Lung (tissue), 11 donors: ENCODE measurements at regions not wholly inside any gene's neighbourhood (a gene's known extent, or its start where the extent isn't known, plus 50 kb on each side); places are given as distances from the start of the nearest gene placed in this dataset.

Source experiments
- ATAC-seq: fragments of 200-7000 bp; cut with Tn5 transposase; one replicate; pipeline ENCODE4 v1.9.1; 2020; ENCODE audit warnings: moderate number of reproducible peaks; ENCODE audit not compliant: insufficient read depth, low FRiP score
- DNase-seq, 3 donors: peaks; one replicate each; pipeline ENCODE4 v3.0.0-alpha.2; 2013 to 2017
- H3K27ac ChIP-seq, 2 donors: one replicate each; pipeline ENCODE4 v1.5.1; 2013; ENCODE audit warnings: mild to moderate bottlenecking in 2 of 2, moderate library complexity in 2 of 2, control low read depth in 1 of 2, inconsistent platforms in 1 of 2, low read depth in 1 of 2, low read length in 1 of 2
- H3K27me3 ChIP-seq, 3 donors: one replicate each; pipeline ENCODE4 v1.5.1; 2013; ENCODE audit warnings: low read length in 2 of 3; ENCODE audit not compliant: control insufficient read depth in 3 of 3, insufficient read depth in 3 of 3
- H3K36me3 ChIP-seq, 4 donors: one replicate each; pipeline ENCODE4 v1.5.1; 2013; ENCODE audit warnings: low read length in 4 of 4, mild to moderate bottlenecking in 1 of 4, moderate library complexity in 1 of 4; ENCODE audit not compliant: control insufficient read depth in 4 of 4, insufficient read depth in 4 of 4
- H3K4me1 ChIP-seq, 5 donors: one replicate each; pipeline ENCODE4 v1.5.1; 2013; ENCODE audit warnings: low read length in 5 of 5, mild to moderate bottlenecking in 2 of 5, moderate library complexity in 1 of 5; ENCODE audit not compliant: control insufficient read depth in 5 of 5, insufficient read depth in 5 of 5
- H3K4me3 ChIP-seq: one replicate; pipeline ENCODE4 v1.5.1; 2013; ENCODE audit warnings: mild to moderate bottlenecking, control low read depth, moderate library complexity
- H3K9ac ChIP-seq, 2 donors: one replicate each; pipeline ENCODE4 v1.5.1; 2013; ENCODE audit warnings: low read length in 2 of 2, control low read depth in 1 of 2; ENCODE audit not compliant: insufficient read depth in 1 of 2
- H3K9me3 ChIP-seq, 4 donors: one replicate each; pipeline ENCODE4 v1.5.1; 2013; ENCODE audit warnings: low read length in 3 of 4, mild to moderate bottlenecking in 1 of 4, moderate library complexity in 1 of 4; ENCODE audit not compliant: control insufficient read depth in 4 of 4, insufficient read depth in 3 of 4
- WGBS, 2 donors: extraction: QIAGEN DNeasy Blood & Tissue Kit; methylation state at CpG; one replicate each; pipeline ENCODE4 v1.1.7; 2013; 5-methylcytosine and 5-hydroxymethylcytosine counted together
- TF ChIP-seq, protein P1 (sequence below): IDR thresholded peaks from 2 replicates; pipeline ENCODE4 v1.5.1; 2012; ENCODE audit warnings: mild to moderate bottlenecking; ENCODE audit errors: control extremely low read depth, extremely low read depth
- donor health status: control.
- donor health status: control.
- donor health status: Bipolar disorder and iron deficiency.
- donor health status: healthy.
- donor health status: DM: yes; HTN: yes; CAD: no.

DNA sequence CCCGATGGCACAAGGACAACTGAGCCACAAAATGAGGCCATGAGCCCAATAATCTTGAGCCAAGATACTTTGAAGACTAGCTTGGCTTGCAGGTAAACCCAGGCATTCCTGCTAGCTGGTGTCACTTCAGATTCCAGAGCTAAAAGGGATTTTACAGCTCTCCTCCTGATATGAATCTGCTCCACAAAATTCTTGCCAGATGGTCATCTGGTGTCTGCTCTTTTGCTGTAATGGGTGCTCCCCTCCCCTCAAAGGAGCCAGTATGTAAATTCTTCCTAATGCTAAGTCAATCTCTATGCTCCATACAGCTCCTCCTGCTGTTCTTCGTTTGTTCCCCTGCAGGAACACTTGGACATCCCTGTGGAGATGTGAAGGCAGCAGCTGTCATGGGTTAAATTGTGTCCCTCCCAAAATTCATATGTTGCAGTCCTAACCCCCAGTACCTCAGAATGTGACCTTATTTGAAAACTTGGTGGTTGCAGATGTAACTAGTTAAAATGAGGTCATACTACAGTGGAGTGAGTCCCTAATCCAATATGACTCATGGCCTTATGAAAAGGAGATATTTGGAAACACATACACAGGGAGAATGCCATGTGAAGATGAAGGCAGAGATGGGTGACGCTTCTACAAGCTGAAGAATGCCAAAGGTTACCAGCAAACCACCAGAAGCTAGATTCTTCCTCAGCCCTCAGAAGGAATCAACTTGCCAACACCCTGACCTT is 180.6 kb upstream of the PALMD start:
- 89 to 92% methylated on average over 3 of the region's 3 CpGs for WGBS, 2 donors
- TF ChIP-seq, protein P1, sequence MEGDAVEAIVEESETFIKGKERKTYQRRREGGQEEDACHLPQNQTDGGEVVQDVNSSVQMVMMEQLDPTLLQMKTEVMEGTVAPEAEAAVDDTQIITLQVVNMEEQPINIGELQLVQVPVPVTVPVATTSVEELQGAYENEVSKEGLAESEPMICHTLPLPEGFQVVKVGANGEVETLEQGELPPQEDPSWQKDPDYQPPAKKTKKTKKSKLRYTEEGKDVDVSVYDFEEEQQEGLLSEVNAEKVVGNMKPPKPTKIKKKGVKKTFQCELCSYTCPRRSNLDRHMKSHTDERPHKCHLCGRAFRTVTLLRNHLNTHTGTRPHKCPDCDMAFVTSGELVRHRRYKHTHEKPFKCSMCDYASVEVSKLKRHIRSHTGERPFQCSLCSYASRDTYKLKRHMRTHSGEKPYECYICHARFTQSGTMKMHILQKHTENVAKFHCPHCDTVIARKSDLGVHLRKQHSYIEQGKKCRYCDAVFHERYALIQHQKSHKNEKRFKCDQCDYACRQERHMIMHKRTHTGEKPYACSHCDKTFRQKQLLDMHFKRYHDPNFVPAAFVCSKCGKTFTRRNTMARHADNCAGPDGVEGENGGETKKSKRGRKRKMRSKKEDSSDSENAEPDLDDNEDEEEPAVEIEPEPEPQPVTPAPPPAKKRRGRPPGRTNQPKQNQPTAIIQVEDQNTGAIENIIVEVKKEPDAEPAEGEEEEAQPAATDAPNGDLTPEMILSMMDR, result no peak

DNA sequence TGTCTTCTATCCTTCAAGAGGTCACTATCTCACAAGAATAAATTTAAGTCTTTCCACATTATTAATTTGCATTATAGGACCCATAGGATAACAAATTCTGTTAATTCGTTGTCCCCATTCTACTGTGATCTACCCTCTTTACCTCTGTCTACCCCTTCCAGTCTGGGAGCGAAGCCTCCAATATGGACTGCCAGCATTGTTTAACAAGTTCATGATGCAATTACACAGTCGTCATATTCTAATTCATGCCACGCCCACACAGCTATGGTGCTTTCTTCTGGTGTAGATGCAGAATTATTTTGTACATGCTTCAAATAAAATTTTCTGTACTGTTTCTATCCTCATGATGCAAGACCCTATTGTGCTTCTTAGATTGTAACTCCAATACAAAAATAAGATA is 178.3 kb upstream of the PALMD start:
- Histone ChIP-seq H3K9ac (no peak overlapping the region), H3K4me3 (no peak overlapping the region), H3K27ac (no peak overlapping the region), H3K4me1 (peaks cover 0 to 7% (median 0%) of the 10 kb centered on the region in 5 donors), H3K9me3 (no peaks in the 10 kb centered on the region), H3K27me3 (no peaks in the 10 kb centered on the region), H3K36me3 (no peaks in the 10 kb centered on the region)
- 93 to 95% methylated on average over 4 of the region's 4 CpGs for WGBS, 2 donors
- DNase-seq (no peak), ATAC-seq (no peak)
- TF ChIP-seq, protein P1, result no peak

More for the DNA sequence above, 180.6 kb upstream of the PALMD start:
- Histone ChIP-seq H3K9ac (no peak overlapping the region), H3K9me3 (no peaks in the 10 kb centered on the region), H3K27ac (no peak overlapping the region), H3K4me3 (no peak overlapping the region), H3K36me3 (no peaks in the 10 kb centered on the region), H3K27me3 (no peaks in the 10 kb centered on the region), H3K4me1 (peaks cover 0 to 7% (median 0%) of the 10 kb centered on the region in 5 donors)
- no peak for DNase-seq
- ATAC-seq, result no peak

DNA sequence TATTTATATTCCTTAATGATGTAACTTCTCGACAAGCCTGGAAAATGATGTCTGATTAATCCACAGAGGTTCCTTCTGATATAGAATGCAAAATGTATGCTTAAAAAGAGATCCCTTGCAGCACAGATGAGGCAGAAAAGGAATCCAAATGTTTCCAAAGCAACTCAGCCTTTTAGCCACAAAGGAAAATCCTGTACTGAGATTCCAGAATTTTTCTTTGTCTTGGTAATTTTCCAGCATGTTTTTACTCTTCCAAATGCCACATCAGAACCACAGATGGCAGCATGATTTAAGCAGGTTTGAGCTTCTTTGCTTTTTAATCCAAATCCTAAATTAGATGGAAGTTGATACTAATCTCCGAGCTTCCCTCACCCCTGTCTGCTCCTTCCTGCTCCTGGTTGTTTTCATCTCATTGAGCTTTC is 176.4 kb upstream of the PALMD start:
- no peak overlapping the region for H3K4me3 ChIP-seq
- 67 to 86% methylated on average over 2 of the region's 2 CpGs for WGBS, 2 donors
- TF ChIP-seq, protein P1, result no peak
- H3K36me3 ChIP-seq, result no peaks in the 10 kb centered on the region
- H3K9ac ChIP-seq, result no peak overlapping the region
- no peak for ATAC-seq
- H3K4me1 ChIP-seq, result peaks cover 0 to 7% (median 0%) of the 10 kb centered on the region in 5 donors
- DNase-seq, result peak in 2 of 3 donors; percentile 35 to 55
- no peaks in the 10 kb centered on the region for H3K9me3 ChIP-seq
- H3K27me3 ChIP-seq, result no peaks in the 10 kb centered on the region
- no peak overlapping the region for H3K27ac ChIP-seq
